Activated naive CD8-positive, alpha-beta T cell treated with anti-CD3 and anti-CD28 coated beads for 36 hours (primary cell): ENCODE measurements at regions not wholly inside any gene's neighbourhood (a gene's known extent, or its start where the extent isn't known, plus 50 kb on each side); places are given as distances from the start of the nearest gene placed in this dataset.
"Not testable (repeated sequence)": the region's sequence is repeated elsewhere in the genome, so short reads cannot be mapped to it uniquely, and the experiment has no call there.

ENCODE experiments used
- DNase-seq: peaks from one replicate; pipeline ENCODE4 v3.0.0; 2021
- H3K27ac Mint-ChIP-seq: one replicate; pipeline ENCODE4 v1.8.0; 2022; ENCODE audit warnings: mild to moderate bottlenecking, moderate library complexity, mixed read lengths
- H3K27me3 Mint-ChIP-seq: one replicate; pipeline ENCODE4 v1.8.0; 2022; ENCODE audit warnings: mild to moderate bottlenecking, mixed read lengths
- H3K36me3 Mint-ChIP-seq: one replicate; pipeline ENCODE4 v1.8.0; 2021; ENCODE audit warnings: mild to moderate bottlenecking, mixed read lengths
- H3K4me1 Mint-ChIP-seq: one replicate; pipeline ENCODE4 v1.8.0; 2021; ENCODE audit warnings: mixed read lengths
- H3K4me3 Mint-ChIP-seq: one replicate; pipeline ENCODE4 v1.8.0; 2022; ENCODE audit warnings: mild to moderate bottlenecking, moderate library complexity, mixed read lengths
- H3K9me3 Mint-ChIP-seq: one replicate; pipeline ENCODE4 v1.8.0; 2022; ENCODE audit warnings: mixed read lengths

- no peak for DNase-seq
- H3K27me3 Mint-ChIP-seq, result no peaks in the 10 kb centered on the region
- H3K27ac Mint-ChIP-seq, result no peak overlapping the region
- no peaks in the 10 kb centered on the region for H3K4me1 Mint-ChIP-seq
- H3K4me3 Mint-ChIP-seq, result no peak overlapping the region
- peaks cover 3% of the 10 kb centered on the region for H3K9me3 Mint-ChIP-seq
- no peaks in the 10 kb centered on the region for H3K36me3 Mint-ChIP-seq
Observed at GRCh38 chrX:25853002-25853479, 285.1 kb upstream of the MAGEB18 start.

GRCh38 chrX:25858273-25858880, 279.8 kb upstream of the MAGEB18 start:
- H3K9me3 Mint-ChIP-seq, result no peaks in the 10 kb centered on the region
- no peak overlapping the region for H3K27ac Mint-ChIP-seq
- H3K4me1 Mint-ChIP-seq, result no peaks in the 10 kb centered on the region
- no peak overlapping the region for H3K4me3 Mint-ChIP-seq
- no peaks in the 10 kb centered on the region for H3K36me3 Mint-ChIP-seq
- no peaks in the 10 kb centered on the region for H3K27me3 Mint-ChIP-seq
- no peak for DNase-seq

GRCh38 chrX:25860322-25860721, 277.8 kb upstream of the MAGEB18 start:
- no peaks in the 10 kb centered on the region for H3K27me3 Mint-ChIP-seq
- no peak overlapping the region for H3K4me3 Mint-ChIP-seq
- no peak overlapping the region for H3K27ac Mint-ChIP-seq
- no peaks in the 10 kb centered on the region for H3K9me3 Mint-ChIP-seq
- H3K4me1 Mint-ChIP-seq, result no peaks in the 10 kb centered on the region
- no peak for DNase-seq
- H3K36me3 Mint-ChIP-seq, result no peaks in the 10 kb centered on the region

GRCh38 chrX:25869761-25870160, 268.4 kb upstream of the MAGEB18 start:
- Mint-ChIP-seq H3K4me3 (no peak overlapping the region), H3K4me1 (no peaks in the 10 kb centered on the region), H3K27me3 (no peaks in the 10 kb centered on the region), H3K9me3 (no peaks in the 10 kb centered on the region), H3K36me3 (no peaks in the 10 kb centered on the region), H3K27ac (no peak overlapping the region)
- DNase-seq, result no peak

GRCh38 chrX:25872786-25873185, 265.4 kb upstream of the MAGEB18 start:
- Mint-ChIP-seq H3K27me3 (no peaks in the 10 kb centered on the region), H3K9me3 (peaks cover 2% of the 10 kb centered on the region), H3K27ac (no peak overlapping the region), H3K4me3 (no peak overlapping the region), H3K4me1 (no peaks in the 10 kb centered on the region), H3K36me3 (no peaks in the 10 kb centered on the region)
- no peak for DNase-seq

GRCh38 chrX:25873196-25873595, 264.9 kb upstream of the MAGEB18 start:
- Mint-ChIP-seq H3K4me3 (no peak overlapping the region), H3K9me3 (peaks cover 2% of the 10 kb centered on the region), H3K27ac (no peak overlapping the region), H3K27me3 (no peaks in the 10 kb centered on the region), H3K36me3 (no peaks in the 10 kb centered on the region), H3K4me1 (no peaks in the 10 kb centered on the region)
- no peak for DNase-seq

GRCh38 chrX:25878806-25879205, 259.3 kb upstream of the MAGEB18 start:
- no peak for DNase-seq
- Mint-ChIP-seq H3K9me3 (peaks cover 2% of the 10 kb centered on the region), H3K4me3 (no peak overlapping the region), H3K36me3 (no peaks in the 10 kb centered on the region), H3K4me1 (no peaks in the 10 kb centered on the region), H3K27me3 (no peaks in the 10 kb centered on the region), H3K27ac (no peak overlapping the region)

- not testable (repeated sequence) for DNase-seq, H3K4me3 Mint-ChIP-seq, H3K27ac Mint-ChIP-seq, H3K27me3 Mint-ChIP-seq, H3K4me1 Mint-ChIP-seq, H3K9me3 Mint-ChIP-seq, H3K36me3 Mint-ChIP-seq
Observed at GRCh38 chrX:25882503-25882902, 255.6 kb upstream of the MAGEB18 start.

- no peak overlapping the region for H3K27ac Mint-ChIP-seq
- H3K36me3 Mint-ChIP-seq, result no peaks in the 10 kb centered on the region
- no peak overlapping the region for H3K4me3 Mint-ChIP-seq
- no peaks in the 10 kb centered on the region for H3K9me3 Mint-ChIP-seq
- no peaks in the 10 kb centered on the region for H3K4me1 Mint-ChIP-seq
- H3K27me3 Mint-ChIP-seq, result no peaks in the 10 kb centered on the region
- DNase-seq, result no peak
Observed at GRCh38 chrX:25897758-25898157, 240.4 kb upstream of the MAGEB18 start.

GRCh38 chrX:25905728-25906127, 232.4 kb upstream of the MAGEB18 start:
- H3K27ac Mint-ChIP-seq, H3K27me3 Mint-ChIP-seq, H3K4me3 Mint-ChIP-seq, H3K4me1 Mint-ChIP-seq, H3K36me3 Mint-ChIP-seq, H3K9me3 Mint-ChIP-seq, DNase-seq: not testable (repeated sequence)

- Mint-ChIP-seq H3K27ac (no peak overlapping the region), H3K27me3 (no peaks in the 10 kb centered on the region)
Observed at GRCh38 chrX:25925946-25926345, 212.2 kb upstream of the MAGEB18 start.

GRCh38 chrX:25928316-25928715, 209.8 kb upstream of the MAGEB18 start:
- H3K27ac Mint-ChIP-seq, result no peak overlapping the region

More at GRCh38 chrX:25925946-25926345, 212.2 kb upstream of the MAGEB18 start:
- no peaks in the 10 kb centered on the region for H3K36me3 Mint-ChIP-seq
- no peak for DNase-seq
- H3K4me3 Mint-ChIP-seq, result no peak overlapping the region
- H3K9me3 Mint-ChIP-seq, result no peaks in the 10 kb centered on the region
- H3K4me1 Mint-ChIP-seq, result no peaks in the 10 kb centered on the region

GRCh38 chrX:25941087-25941486, 197.1 kb upstream of the MAGEB18 start:
- Mint-ChIP-seq H3K36me3 (no peaks in the 10 kb centered on the region), H3K4me1 (no peaks in the 10 kb centered on the region), H3K4me3 (no peak overlapping the region), H3K9me3 (peaks cover 2% of the 10 kb centered on the region), H3K27me3 (no peaks in the 10 kb centered on the region), H3K27ac (no peak overlapping the region)
- no peak for DNase-seq

More at GRCh38 chrX:25928316-25928715, 209.8 kb upstream of the MAGEB18 start:
- no peaks in the 10 kb centered on the region for H3K36me3 Mint-ChIP-seq
- no peak for DNase-seq
- no peaks in the 10 kb centered on the region for H3K9me3 Mint-ChIP-seq
- no peak overlapping the region for H3K4me3 Mint-ChIP-seq
- no peaks in the 10 kb centered on the region for H3K4me1 Mint-ChIP-seq
- no peaks in the 10 kb centered on the region for H3K27me3 Mint-ChIP-seq

GRCh38 chrX:25941559-25942250, 196.4 kb upstream of the MAGEB18 start:
- Mint-ChIP-seq H3K27me3 (no peaks in the 10 kb centered on the region), H3K4me1 (no peaks in the 10 kb centered on the region), H3K27ac (no peak overlapping the region), H3K9me3 (peaks cover 2% of the 10 kb centered on the region), H3K4me3 (no peak overlapping the region), H3K36me3 (no peaks in the 10 kb centered on the region)
- no peak for DNase-seq

- H3K4me3 Mint-ChIP-seq, result no peak overlapping the region
- H3K27me3 Mint-ChIP-seq, result no peaks in the 10 kb centered on the region
- H3K36me3 Mint-ChIP-seq, result no peaks in the 10 kb centered on the region
- no peak overlapping the region for H3K27ac Mint-ChIP-seq
- DNase-seq, result peak; percentile 2
- H3K4me1 Mint-ChIP-seq, result no peaks in the 10 kb centered on the region
- H3K9me3 Mint-ChIP-seq, result peaks cover 2% of the 10 kb centered on the region
Observed at GRCh38 chrX:25968920-25969319, 169.2 kb upstream of the MAGEB18 start.

GRCh38 chrX:25976683-25977310, 161.3 kb upstream of the MAGEB18 start:
- DNase-seq, result no peak
- no peaks in the 10 kb centered on the region for H3K4me1 Mint-ChIP-seq
- no peaks in the 10 kb centered on the region for H3K27me3 Mint-ChIP-seq
- H3K4me3 Mint-ChIP-seq, result no peak overlapping the region
- H3K9me3 Mint-ChIP-seq, result peaks cover 4% of the 10 kb centered on the region
- H3K36me3 Mint-ChIP-seq, result no peaks in the 10 kb centered on the region
- no peak overlapping the region for H3K27ac Mint-ChIP-seq
